OCI-LY7 (cell line): ENCODE measurements at regions not wholly inside any gene's neighbourhood (a gene's known extent, or its start where the extent isn't known, plus 50 kb on each side); places are given as distances from the start of the nearest gene placed in this dataset.

Source experiments
- CTCF ChIP-seq: fragments of 200-600 bp; sonication (generic); conservative IDR thresholded peaks from 2 replicates; pipeline ENCODE4 v1.5.1; 2014; ENCODE audit warnings: mild to moderate bottlenecking, antibody characterized with exemption, low read length, moderate library complexity, mixed read lengths
- EZH2phosphoT487 ChIP-seq: fragments of 200-600 bp; sonication (generic); IDR thresholded peaks from 2 replicates; pipeline ENCODE4 v1.6.1; 2018; ENCODE audit warnings: low read depth, borderline replicate concordance, mild to moderate bottlenecking, mixed run types, antibody characterized with exemption, low read length, moderate library complexity, mixed read lengths

GRCh38 chr12:111222027-111222414 is 146.9 kb downstream of the PHETA1 start:
- TF ChIP-seq CTCF: no peak
- TF ChIP-seq EZH2phosphoT487: no peak
